ENCODE measurements at regions not wholly inside any gene's neighbourhood (a gene's known extent, or its start where the extent isn't known, plus 50 kb on each side); places are given as distances from the start of the nearest gene placed in this dataset.
"Not testable (repeated sequence)": the region's sequence is repeated elsewhere in the genome, so short reads cannot be mapped to it uniquely, and the experiment has no call there.

GRCh38 chr1:93773049-93773838 is 91.6 kb upstream of the BCAR3 start:
- peak in 1 of 3 experiments; percentile 31 for DNase-seq

- peak in 1 of 3 experiments; percentile 48 for DNase-seq
Measured at GRCh38 chr1:93771843-93772242, 90.2 kb upstream of the BCAR3 start.

GRCh38 chr1:93770640-93771039 is 89.0 kb upstream of the BCAR3 start:
- no peak for DNase-seq

GRCh38 chr1:93769777-93770176 is 88.1 kb upstream of the BCAR3 start:
- DNase-seq: peak in 1 of 3 experiments; percentile 3

- DNase-seq: no peak
Measured at GRCh38 chr1:93768380-93768863, 86.8 kb upstream of the BCAR3 start.

- DNase-seq: no peak
Measured at GRCh38 chr1:93766451-93766850, 84.8 kb upstream of the BCAR3 start.

- no peak for DNase-seq
Measured at GRCh38 chr1:93765099-93765498, 83.5 kb upstream of the BCAR3 start.

GRCh38 chr1:93764366-93764750 is 82.7 kb upstream of the BCAR3 start:
- no peak for DNase-seq

GRCh38 chr1:93763704-93764365 is 82.2 kb upstream of the BCAR3 start:
- no peak for DNase-seq

- DNase-seq: no peak
Measured at GRCh38 chr1:93758842-93759515, 77.3 kb upstream of the BCAR3 start.

- DNase-seq: no peak
Measured at GRCh38 chr1:93757256-93758036, 75.8 kb upstream of the BCAR3 start.

GRCh38 chr1:93756657-93757056 is 75.0 kb upstream of the BCAR3 start:
- no peak for DNase-seq

- not testable (repeated sequence) for DNase-seq
Measured at GRCh38 chr1:93755251-93755715, 73.6 kb upstream of the BCAR3 start.

GRCh38 chr1:93753791-93754763 is 72.4 kb upstream of the BCAR3 start:
- DNase-seq: no peak

GRCh38 chr1:93751377-93752250 is 70.0 kb upstream of the BCAR3 start:
- peak in 1 of 3 experiments; percentile 49 for DNase-seq

- DNase-seq: no peak
Measured at GRCh38 chr1:93750955-93751354, 69.3 kb upstream of the BCAR3 start.

- peak in 2 of 3 experiments; percentile 23 to 50 for DNase-seq
Measured at GRCh38 chr1:93749894-93750301, 68.3 kb upstream of the BCAR3 start.

- no peak for DNase-seq
Measured at GRCh38 chr1:93749487-93749886, 67.8 kb upstream of the BCAR3 start.

GRCh38 chr1:93746021-93746812 is 64.6 kb upstream of the BCAR3 start:
- no peak for DNase-seq
